ENCODE measurements at regions not wholly inside any gene's neighbourhood (a gene's known extent, or its start where the extent isn't known, plus 50 kb on each side); places are given as distances from the start of the nearest gene placed in this dataset.

DNA sequence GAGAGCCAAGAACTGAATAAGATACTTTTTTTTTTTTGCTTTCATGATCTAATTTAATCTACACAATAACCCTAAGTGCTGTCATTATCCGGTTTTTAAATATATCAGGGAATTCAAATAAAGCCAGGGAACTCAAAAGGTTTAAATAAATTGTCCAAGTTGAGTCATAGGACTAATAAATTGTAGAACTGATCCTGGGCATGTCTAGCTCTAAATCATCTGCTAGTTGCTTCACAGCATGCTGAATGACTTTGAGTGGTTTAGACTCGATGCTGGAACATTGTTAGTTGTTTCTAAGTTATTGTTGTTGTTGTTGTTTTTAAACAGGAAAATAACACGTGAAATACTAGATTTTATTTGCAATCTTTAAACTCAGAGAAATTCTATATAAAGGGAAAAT lies 147.2 kb upstream of the HNMT start:
- Histone ChIP-seq H3K36me3 (ENCODE audit: control insufficient read depth, insufficient read depth, low read length) (no peaks in the 10 kb centered on the region), H3K4me1 (ENCODE audit: control insufficient read depth, insufficient read depth, low read length) (no peaks in the 10 kb centered on the region), H3K4me3 (ENCODE audit: low read length) (no peak overlapping the region), H3K27ac (ENCODE audit: low read length) (no peak overlapping the region), H3K27me3 (ENCODE audit: control insufficient read depth, insufficient read depth, low read length) (no peaks in the 10 kb centered on the region), H3K9me3 (ENCODE audit: control insufficient read depth, low read depth, low read length) (no peaks in the 10 kb centered on the region)
- WGBS (ENCODE audit: insufficient coverage, low lambda C conversion rate) = 71% methylated on average over 2 of the region's 3 CpGs
- no peak for DNase-seq

- no peak overlapping the region for H3K27ac ChIP-seq (ENCODE audit: low read length)
- no peaks in the 10 kb centered on the region for H3K9me3 ChIP-seq (ENCODE audit: control insufficient read depth, low read depth, low read length)
- no peak for DNase-seq
- no peaks in the 10 kb centered on the region for H3K36me3 ChIP-seq (ENCODE audit: control insufficient read depth, insufficient read depth, low read length)
- WGBS (ENCODE audit: insufficient coverage, low lambda C conversion rate) = 100% methylated on average over 2 of the region's 4 CpGs
- H3K4me1 ChIP-seq (ENCODE audit: control insufficient read depth, insufficient read depth, low read length) = no peaks in the 10 kb centered on the region
- no peaks in the 10 kb centered on the region for H3K27me3 ChIP-seq (ENCODE audit: control insufficient read depth, insufficient read depth, low read length)
- H3K4me3 ChIP-seq (ENCODE audit: low read length) = no peak overlapping the region
These were observed 141.1 kb upstream of the HNMT start for GRCh38 chr2:137823196-137823595.

DNA sequence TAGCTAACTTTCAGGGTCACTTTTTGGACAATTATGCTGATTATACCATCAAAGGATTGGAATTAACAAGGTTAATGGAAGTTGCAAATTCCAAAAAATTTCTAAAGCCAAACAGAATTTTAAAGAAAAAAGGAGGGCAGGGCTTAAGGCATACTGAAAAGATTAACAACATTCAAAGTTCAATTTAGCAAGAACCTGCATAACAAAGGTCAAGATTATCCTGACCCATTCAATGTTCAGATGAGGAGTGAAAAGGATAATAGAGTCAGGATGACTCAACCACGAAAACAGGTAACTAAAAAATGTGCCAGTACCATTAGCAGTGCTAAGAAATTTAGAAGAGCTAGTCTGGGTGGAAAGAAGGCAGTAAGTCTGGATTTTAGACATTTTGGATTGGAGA lies 139.8 kb upstream of the HNMT start:
- 86% methylated on average over 1 of the region's 1 CpG for WGBS (ENCODE audit: insufficient coverage, low lambda C conversion rate)
- Histone ChIP-seq H3K36me3 (ENCODE audit: control insufficient read depth, insufficient read depth, low read length) (no peaks in the 10 kb centered on the region), H3K4me3 (ENCODE audit: low read length) (no peak overlapping the region), H3K27ac (ENCODE audit: low read length) (no peak overlapping the region), H3K4me1 (ENCODE audit: control insufficient read depth, insufficient read depth, low read length) (no peaks in the 10 kb centered on the region), H3K9me3 (ENCODE audit: control insufficient read depth, low read depth, low read length) (no peaks in the 10 kb centered on the region), H3K27me3 (ENCODE audit: control insufficient read depth, insufficient read depth, low read length) (no peaks in the 10 kb centered on the region)
- DNase-seq = no peak

- Histone ChIP-seq H3K4me3 (ENCODE audit: low read length) (no peak overlapping the region), H3K27ac (ENCODE audit: low read length) (no peak overlapping the region), H3K27me3 (ENCODE audit: control insufficient read depth, insufficient read depth, low read length) (no peaks in the 10 kb centered on the region), H3K9me3 (ENCODE audit: control insufficient read depth, low read depth, low read length) (no peaks in the 10 kb centered on the region), H3K4me1 (ENCODE audit: control insufficient read depth, insufficient read depth, low read length) (no peaks in the 10 kb centered on the region), H3K36me3 (ENCODE audit: control insufficient read depth, insufficient read depth, low read length) (no peaks in the 10 kb centered on the region)
- DNase-seq = no peak
- WGBS (ENCODE audit: insufficient coverage, low lambda C conversion rate) = 100% methylated on average over 1 of the region's 5 CpGs
These were observed 137.6 kb upstream of the HNMT start for GRCh38 chr2:137826373-137827372.

DNA sequence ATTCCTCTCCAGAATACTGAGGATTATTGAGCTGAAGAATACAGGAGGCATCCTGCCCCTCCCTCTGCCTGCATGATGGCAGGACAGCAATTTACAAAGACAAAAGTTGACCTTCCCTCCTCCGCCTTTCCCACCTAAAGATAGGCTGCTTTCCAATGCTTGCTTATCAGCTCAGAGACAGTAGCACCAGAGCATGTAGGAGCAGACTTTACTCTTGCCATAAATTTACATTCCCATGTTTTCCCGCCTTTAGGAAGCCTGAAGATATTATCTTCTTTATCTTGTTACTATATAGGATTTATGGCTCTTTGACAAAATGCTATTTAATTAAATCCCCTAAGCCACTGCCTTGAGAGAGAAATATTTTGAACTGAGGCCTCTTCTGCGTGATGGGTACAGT lies 135.6 kb upstream of the HNMT start:
- Histone ChIP-seq H3K36me3 (ENCODE audit: control insufficient read depth, insufficient read depth, low read length) (no peaks in the 10 kb centered on the region), H3K27me3 (ENCODE audit: control insufficient read depth, insufficient read depth, low read length) (no peaks in the 10 kb centered on the region), H3K9me3 (ENCODE audit: control insufficient read depth, low read depth, low read length) (no peaks in the 10 kb centered on the region), H3K4me1 (ENCODE audit: control insufficient read depth, insufficient read depth, low read length) (no peaks in the 10 kb centered on the region), H3K4me3 (ENCODE audit: low read length) (no peak overlapping the region), H3K27ac (ENCODE audit: low read length) (no peak overlapping the region)
- WGBS (ENCODE audit: insufficient coverage, low lambda C conversion rate) = 42% methylated on average over 2 of the region's 3 CpGs
- DNase-seq = no peak

DNA sequence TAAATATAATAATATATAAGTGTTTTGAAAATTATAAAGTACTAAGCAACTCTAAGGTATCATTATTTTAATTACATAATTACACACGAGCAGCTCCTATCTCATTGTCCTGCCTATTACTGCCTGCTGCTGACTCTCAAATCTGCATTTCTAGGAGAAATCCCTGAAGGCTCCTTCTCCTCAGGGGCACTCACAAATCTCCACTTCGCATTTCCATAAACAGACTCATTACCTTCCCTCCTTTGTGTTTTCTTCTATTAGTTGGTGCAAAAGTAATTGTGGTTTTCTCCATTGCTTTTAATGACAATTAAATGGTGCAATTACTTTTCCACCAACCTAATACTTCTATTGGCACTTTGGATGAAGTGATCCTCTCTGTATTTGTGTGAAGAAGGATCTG lies 135.0 kb upstream of the HNMT start:
- no peak for DNase-seq
- H3K36me3 ChIP-seq (ENCODE audit: control insufficient read depth, insufficient read depth, low read length) = no peaks in the 10 kb centered on the region
- no peaks in the 10 kb centered on the region for H3K4me1 ChIP-seq (ENCODE audit: control insufficient read depth, insufficient read depth, low read length)
- H3K27me3 ChIP-seq (ENCODE audit: control insufficient read depth, insufficient read depth, low read length) = no peaks in the 10 kb centered on the region
- no peak overlapping the region for H3K27ac ChIP-seq (ENCODE audit: low read length)
- H3K9me3 ChIP-seq (ENCODE audit: control insufficient read depth, low read depth, low read length) = no peaks in the 10 kb centered on the region
- 50% methylated on average over 1 of the region's 2 CpGs for WGBS (ENCODE audit: insufficient coverage, low lambda C conversion rate)
- no peak overlapping the region for H3K4me3 ChIP-seq (ENCODE audit: low read length)

DNA sequence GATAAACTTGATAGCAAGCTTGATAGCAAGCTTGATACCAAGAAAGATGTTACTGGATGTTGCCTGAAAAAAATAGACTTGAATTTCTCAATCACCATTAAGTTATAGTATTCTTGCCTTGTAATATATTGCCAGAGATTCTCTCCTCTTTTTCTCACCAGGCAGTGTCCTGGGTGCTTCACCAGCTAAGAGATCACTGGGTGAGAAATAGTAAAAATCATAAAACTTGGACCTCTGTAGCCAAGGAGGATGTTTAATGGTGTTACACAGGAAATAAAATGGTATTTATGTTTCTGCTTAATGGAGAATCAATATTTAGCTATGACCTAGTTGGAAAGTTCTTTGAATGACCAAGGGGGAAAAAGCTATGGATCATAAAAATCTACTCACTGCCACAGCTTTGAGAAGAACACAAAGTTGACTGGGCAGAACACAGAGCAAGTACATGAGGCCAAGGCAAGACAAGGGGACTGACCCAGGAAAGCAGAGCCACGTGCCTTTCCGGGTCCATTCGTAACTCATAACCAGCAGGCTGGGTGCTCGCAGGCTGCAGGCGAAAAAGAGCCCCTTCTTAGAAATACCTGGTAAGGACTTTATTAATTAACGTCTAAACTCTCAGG lies 129.4 kb upstream of the HNMT start:
- no peak overlapping the region for H3K4me3 ChIP-seq (ENCODE audit: low read length)
- H3K9me3 ChIP-seq (ENCODE audit: control insufficient read depth, low read depth, low read length) = no peaks in the 10 kb centered on the region
- no peak for DNase-seq
- no peak overlapping the region for H3K27ac ChIP-seq (ENCODE audit: low read length)
- H3K4me1 ChIP-seq (ENCODE audit: control insufficient read depth, insufficient read depth, low read length) = no peaks in the 10 kb centered on the region
- no peaks in the 10 kb centered on the region for H3K36me3 ChIP-seq (ENCODE audit: control insufficient read depth, insufficient read depth, low read length)
- 0% methylated on average over 1 of the region's 6 CpGs for WGBS (ENCODE audit: insufficient coverage, low lambda C conversion rate)
- H3K27me3 ChIP-seq (ENCODE audit: control insufficient read depth, insufficient read depth, low read length) = peaks cover 5% of the 10 kb centered on the region

DNA sequence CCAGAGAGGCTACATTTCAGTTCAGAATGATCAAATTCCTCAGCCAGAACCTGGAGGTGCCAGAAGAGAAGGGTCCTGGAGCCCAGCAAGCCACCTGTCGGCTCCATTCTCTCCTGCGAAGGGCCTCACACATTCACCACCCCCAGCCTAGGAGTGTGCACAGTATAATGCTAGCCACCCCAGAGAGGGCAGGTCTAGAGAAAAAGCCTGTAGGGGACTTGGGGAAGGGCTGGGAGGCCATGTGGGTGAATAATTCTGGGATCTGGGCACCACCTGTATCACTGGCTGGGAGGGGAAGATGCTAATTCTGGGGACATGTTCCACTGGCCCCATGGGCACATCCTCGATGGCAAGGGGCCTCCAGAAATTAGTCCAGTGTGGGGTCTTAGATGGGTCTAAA lies 127.6 kb upstream of the HNMT start:
- Histone ChIP-seq H3K9me3 (ENCODE audit: control insufficient read depth, low read depth, low read length) (no peaks in the 10 kb centered on the region), H3K4me3 (ENCODE audit: low read length) (no peak overlapping the region), H3K4me1 (ENCODE audit: control insufficient read depth, insufficient read depth, low read length) (no peaks in the 10 kb centered on the region), H3K36me3 (ENCODE audit: control insufficient read depth, insufficient read depth, low read length) (no peaks in the 10 kb centered on the region), H3K27ac (ENCODE audit: low read length) (no peak overlapping the region), H3K27me3 (ENCODE audit: control insufficient read depth, insufficient read depth, low read length) (peaks cover 5% of the 10 kb centered on the region)
- DNase-seq = no peak
- WGBS (ENCODE audit: insufficient coverage, low lambda C conversion rate) = no CpG with 5 or more reads among the region's 3 CpGs

GRCh38 chr2:137837830-137838229 lies 126.4 kb upstream of the HNMT start:
- no peaks in the 10 kb centered on the region for H3K4me1 ChIP-seq (ENCODE audit: control insufficient read depth, insufficient read depth, low read length)
- no peaks in the 10 kb centered on the region for H3K36me3 ChIP-seq (ENCODE audit: control insufficient read depth, insufficient read depth, low read length)
- no peak for DNase-seq
- H3K27me3 ChIP-seq (ENCODE audit: control insufficient read depth, insufficient read depth, low read length) = peaks cover 5% of the 10 kb centered on the region
- WGBS (ENCODE audit: insufficient coverage, low lambda C conversion rate) = 33% methylated on average over 2 of the region's 4 CpGs
- H3K27ac ChIP-seq (ENCODE audit: low read length) = no peak overlapping the region
- H3K4me3 ChIP-seq (ENCODE audit: low read length) = no peak overlapping the region
- H3K9me3 ChIP-seq (ENCODE audit: control insufficient read depth, low read depth, low read length) = no peaks in the 10 kb centered on the region

- Histone ChIP-seq H3K27me3 (ENCODE audit: control insufficient read depth, insufficient read depth, low read length) (peaks cover 5% of the 10 kb centered on the region), H3K4me1 (ENCODE audit: control insufficient read depth, insufficient read depth, low read length) (no peaks in the 10 kb centered on the region), H3K9me3 (ENCODE audit: control insufficient read depth, low read depth, low read length) (no peaks in the 10 kb centered on the region), H3K27ac (ENCODE audit: low read length) (no peak overlapping the region), H3K36me3 (ENCODE audit: control insufficient read depth, insufficient read depth, low read length) (no peaks in the 10 kb centered on the region), H3K4me3 (ENCODE audit: low read length) (no peak overlapping the region)
- 40% methylated on average over 2 of the region's 8 CpGs for WGBS (ENCODE audit: insufficient coverage, low lambda C conversion rate)
- DNase-seq = peak; percentile 9 to 23
These were observed 125.8 kb upstream of the HNMT start for GRCh38 chr2:137838255-137839092.
